Ovary (tissue), 7 donors: ENCODE measurements at regions not wholly inside any gene's neighbourhood (a gene's known extent, or its start where the extent isn't known, plus 50 kb on each side); places are given as distances from the start of the nearest gene placed in this dataset.

Source experiments
- DNase-seq, 5 donors: peaks; one replicate each; pipeline ENCODE4 v3.0.0-alpha.2; 2019 to 2020
- H3K27ac ChIP-seq, 2 donors: fragments of 200-600 bp; one replicate each; pipeline versions ENCODE4 v1.5.1 to v1.8.0; 2019 to 2022
- H3K27me3 ChIP-seq: fragments of 200-600 bp; one replicate; pipeline ENCODE4 v1.8.0; 2022
- H3K36me3 ChIP-seq: fragments of 200-600 bp; sonication (generic); one replicate; pipeline ENCODE4 v1.5.1; 2019
- H3K4me1 ChIP-seq: one replicate; pipeline ENCODE4 v1.8.1; 2013; ENCODE audit warnings: mild to moderate bottlenecking, moderate library complexity; ENCODE audit not compliant: insufficient read depth
- H3K4me3 ChIP-seq: fragments of 200-600 bp; sonication (generic); one replicate; pipeline ENCODE4 v1.5.1; 2017
- H3K9me3 ChIP-seq, 2 donors: fragments of 200-600 bp in 1 of 2; sonication (generic) in 1 of 2; one replicate each; pipeline versions ENCODE4 v1.5.1 to v1.8.1; 2013 to 2019; ENCODE audit warnings: mild to moderate bottlenecking in 1 of 2, moderate library complexity in 1 of 2
- EP300 ChIP-seq: sonication (generic); formaldehyde crosslinking; IDR thresholded peaks from one replicate; pipeline ENCODE4 v1.6.1; 2017; ENCODE audit warnings: antibody characterized with exemption
- POLR2A ChIP-seq: fragments of 450-650 bp; IDR thresholded peaks from one replicate; pipeline ENCODE4 v1.6.1; 2017; ENCODE audit warnings: antibody characterized with exemption, mild to moderate bottlenecking, moderate library complexity
- WGBS, 3 donors: extraction: QIAGEN DNeasy Blood & Tissue Kit in 1 of 3; methylation state at CpG; one replicate each; pipeline versions ENCODE4 v1.1.5 to v1.1.7; 2013 to 2017; 5-methylcytosine and 5-hydroxymethylcytosine counted together
- intact Hi-C, 4 donors: fragments of 100-400 bp; cut with DNase I; formaldehyde crosslinking; loops; one replicate each; pipeline versions ENCODE4 v1.11.0 to v1.15.1; 2022 to 2023
- TF ChIP-seq, protein P1 (sequence below), 3 donors: fragments of 450-650 bp in 2 of 3; fragments of 200-600 bp in 1 of 3; IDR thresholded peaks; one replicate each; pipeline versions ENCODE4 v1.5.1 to v1.8.0; 2016 to 2022; ENCODE audit warnings: antibody characterized with exemption in 3 of 3, mild to moderate bottlenecking in 1 of 3
- donor health status: DM: no; HTN: no; CAD: no; lungs with moderate emphysema.
- donor health status: DM: no; HTN: no; CAD: no.
- donor health status: Bipolar disorder and iron deficiency.
- donor health status: DM: no; HTN: no; CAD: no.
- donor health status: DM: yes; HTN: yes; CAD: no.

DNA sequence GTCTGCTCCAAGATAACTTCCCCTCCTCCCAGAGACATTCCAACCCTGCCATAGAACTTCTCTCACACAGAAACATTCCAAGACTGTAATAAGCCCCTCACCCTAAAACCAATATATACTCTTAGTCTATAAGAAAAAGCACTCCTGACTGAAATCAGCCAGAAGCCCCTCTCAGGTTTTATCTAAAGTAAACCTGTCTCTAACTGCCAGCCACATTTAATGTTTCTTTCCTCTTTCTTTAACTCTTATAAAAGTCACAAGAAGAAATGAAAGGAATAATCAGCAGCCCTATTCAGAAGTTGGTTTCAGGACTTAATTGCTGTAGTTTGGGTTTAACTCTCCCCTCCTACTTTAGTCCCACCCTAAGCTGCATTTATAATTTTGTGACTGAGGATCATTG is 165.0 kb upstream of the ZCCHC13 start:
- Histone ChIP-seq H3K9me3 (no peaks in the 10 kb centered on the region), H3K27ac (no peak overlapping the region), H3K4me3 (no peak overlapping the region), H3K36me3 (no peaks in the 10 kb centered on the region), H3K27me3 (no peaks in the 10 kb centered on the region), H3K4me1 (no peaks in the 10 kb centered on the region)
- intact Hi-C loops = loop anchor here in 1 of 4 donors (10.0 kb wide), 1 partner anchor 284 kb away; the partner anchor contains the start of gene XIST
- TF ChIP-seq EP300 = no peak
- TF ChIP-seq POLR2A = no peak
- TF ChIP-seq, protein P1, sequence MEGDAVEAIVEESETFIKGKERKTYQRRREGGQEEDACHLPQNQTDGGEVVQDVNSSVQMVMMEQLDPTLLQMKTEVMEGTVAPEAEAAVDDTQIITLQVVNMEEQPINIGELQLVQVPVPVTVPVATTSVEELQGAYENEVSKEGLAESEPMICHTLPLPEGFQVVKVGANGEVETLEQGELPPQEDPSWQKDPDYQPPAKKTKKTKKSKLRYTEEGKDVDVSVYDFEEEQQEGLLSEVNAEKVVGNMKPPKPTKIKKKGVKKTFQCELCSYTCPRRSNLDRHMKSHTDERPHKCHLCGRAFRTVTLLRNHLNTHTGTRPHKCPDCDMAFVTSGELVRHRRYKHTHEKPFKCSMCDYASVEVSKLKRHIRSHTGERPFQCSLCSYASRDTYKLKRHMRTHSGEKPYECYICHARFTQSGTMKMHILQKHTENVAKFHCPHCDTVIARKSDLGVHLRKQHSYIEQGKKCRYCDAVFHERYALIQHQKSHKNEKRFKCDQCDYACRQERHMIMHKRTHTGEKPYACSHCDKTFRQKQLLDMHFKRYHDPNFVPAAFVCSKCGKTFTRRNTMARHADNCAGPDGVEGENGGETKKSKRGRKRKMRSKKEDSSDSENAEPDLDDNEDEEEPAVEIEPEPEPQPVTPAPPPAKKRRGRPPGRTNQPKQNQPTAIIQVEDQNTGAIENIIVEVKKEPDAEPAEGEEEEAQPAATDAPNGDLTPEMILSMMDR (IDR thresholded peaks at IDR 0.05) = no peak
- no peak for DNase-seq

DNA sequence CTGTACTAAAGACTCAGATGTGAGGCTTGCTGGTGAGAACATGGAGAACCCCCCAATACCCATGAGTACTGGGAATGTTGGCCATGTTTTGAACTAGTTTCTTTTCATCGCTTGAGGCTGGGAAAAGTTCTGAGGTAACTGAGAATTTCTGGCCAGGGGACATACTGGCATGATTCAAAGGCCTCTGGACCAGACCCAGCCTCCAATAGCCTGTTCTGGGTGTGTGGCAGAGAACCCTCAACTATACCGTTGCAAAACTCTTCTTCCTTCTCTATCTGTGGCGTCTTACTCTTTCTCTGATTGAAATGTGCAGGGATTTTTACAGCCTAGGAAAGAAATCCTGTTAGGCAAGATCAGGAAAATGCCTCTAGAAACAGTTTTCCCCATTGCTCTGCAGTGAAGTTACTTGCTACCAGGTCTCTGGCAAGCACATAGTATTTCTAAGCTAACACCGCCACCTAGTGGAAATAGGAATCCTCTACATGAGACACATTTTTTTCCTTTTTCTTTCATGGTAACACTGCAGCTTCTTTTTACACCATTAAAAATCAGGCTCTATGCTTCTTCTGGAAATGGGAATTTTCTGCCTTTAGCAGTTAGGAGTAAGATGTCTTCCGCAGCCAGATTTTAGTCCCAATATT is 170.7 kb upstream of the ZCCHC13 start:
- Histone ChIP-seq H3K36me3 (no peaks in the 10 kb centered on the region), H3K4me1 (no peaks in the 10 kb centered on the region), H3K27me3 (no peaks in the 10 kb centered on the region), H3K27ac (no peak overlapping the region), H3K9me3 (no peaks in the 10 kb centered on the region), H3K4me3 (no peak overlapping the region)
- intact Hi-C loops = loop anchor here in 3 of 4 donors (2.0 to 10.0 kb wide), 3 partner anchors 276 to 278 kb away; partner anchors contain the start of gene XIST (in 1 of the 3)
- 30 to 35% (median 34%) methylated on average over 5 of the region's 5 CpGs for WGBS, 3 donors
- DNase-seq = peak in 1 of 5 donors; percentile 24
- no peak for TF ChIP-seq POLR2A
- TF ChIP-seq EP300 = no peak
- TF ChIP-seq, protein P1 (IDR thresholded peaks at IDR 0.05) = peak; percentile 43 to 66 (median 60)

DNA sequence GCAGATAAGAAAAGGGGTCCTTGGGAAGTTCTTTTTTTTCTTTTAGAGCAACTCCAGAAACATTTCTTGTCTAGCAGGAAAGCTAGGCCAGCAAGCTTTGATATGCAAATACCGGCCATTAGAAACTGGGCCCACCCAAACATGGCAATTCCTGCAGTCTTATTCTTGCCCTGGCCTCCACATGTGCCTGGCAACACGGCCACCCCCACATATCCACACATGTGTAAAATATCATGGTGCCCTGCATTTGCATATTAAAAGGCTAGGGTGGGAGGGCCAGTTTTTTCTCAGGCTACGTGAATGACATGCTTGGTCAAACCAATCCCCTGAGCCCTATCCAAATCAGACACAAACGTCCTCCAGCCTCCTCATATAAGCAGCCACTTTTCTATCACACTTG is 171.7 kb upstream of the ZCCHC13 start:
- no peaks in the 10 kb centered on the region for H3K36me3 ChIP-seq
- H3K4me1 ChIP-seq = no peaks in the 10 kb centered on the region
- WGBS, 3 donors = 57 to 73% (median 57%) methylated on average over 4 of the region's 4 CpGs
- no peak for TF ChIP-seq POLR2A
- TF ChIP-seq EP300 = no peak
- TF ChIP-seq, protein P1 (IDR thresholded peaks at IDR 0.05) = no peak
- intact Hi-C loops = loop anchor here in 3 of 4 donors (2.0 to 10.0 kb wide), 3 partner anchors 275 to 277 kb away; partner anchors contain the start of gene XIST (in 1 of the 3)
- H3K9me3 ChIP-seq = no peaks in the 10 kb centered on the region
- DNase-seq = no peak
- no peaks in the 10 kb centered on the region for H3K27me3 ChIP-seq
- H3K4me3 ChIP-seq = no peak overlapping the region
- H3K27ac ChIP-seq = no peak overlapping the region

DNA sequence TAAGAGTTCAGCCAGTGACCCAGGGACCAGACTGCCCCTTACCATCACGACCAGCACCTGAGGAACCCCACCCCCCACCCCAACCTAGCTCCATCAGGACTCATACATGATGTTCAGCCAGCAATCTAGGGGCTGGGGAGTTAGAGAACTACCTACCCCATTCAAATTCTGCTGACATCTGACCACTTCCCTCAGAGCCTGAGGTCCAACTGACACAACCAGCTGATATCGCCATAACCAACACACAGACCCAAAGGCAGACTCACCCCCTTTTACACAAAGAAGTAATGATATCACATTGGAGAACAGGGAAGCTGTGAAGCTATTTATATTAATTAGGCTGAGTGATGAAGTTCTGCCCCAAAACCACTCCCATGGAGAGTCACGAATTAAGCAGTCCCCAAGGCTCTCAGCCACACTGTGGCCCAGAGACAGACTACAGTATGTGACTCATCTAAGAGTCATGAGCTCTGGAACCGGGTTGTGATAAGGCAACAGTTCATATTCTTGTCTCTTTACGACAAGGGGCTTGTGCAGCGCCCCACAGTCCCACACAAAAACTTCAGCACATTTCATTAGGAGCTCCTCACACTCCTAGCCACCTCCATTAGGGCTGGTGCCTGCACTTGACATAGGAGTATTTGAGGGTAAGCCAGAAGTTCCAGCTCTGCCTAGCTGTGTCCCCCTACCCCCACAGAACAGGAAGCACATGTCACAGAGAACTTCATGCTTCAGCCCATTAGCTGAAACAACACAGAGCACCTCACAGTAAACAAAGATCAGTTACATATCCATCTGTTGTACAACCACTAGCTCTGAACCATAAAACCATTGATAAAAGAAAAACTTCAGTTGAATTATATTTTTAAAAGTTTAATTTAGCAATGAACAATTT is 184.7 kb upstream of the ZCCHC13 start:
- Histone ChIP-seq H3K4me3 (no peak overlapping the region), H3K4me1 (no peaks in the 10 kb centered on the region), H3K36me3 (no peaks in the 10 kb centered on the region), H3K27me3 (no peaks in the 10 kb centered on the region), H3K27ac (no peak overlapping the region), H3K9me3 (no peaks in the 10 kb centered on the region)
- WGBS, 3 donors = 60 to 66% (median 65%) methylated on average over 6 of the region's 6 CpGs
- TF ChIP-seq, protein P1 (IDR thresholded peaks at IDR 0.05) = no peak
- no peak for DNase-seq
- intact Hi-C loops = no loop called here
